Hepatocyte (in vitro differentiated cells): ENCODE measurements at regions not wholly inside any gene's neighbourhood (a gene's known extent, or its start where the extent isn't known, plus 50 kb on each side); places are given as distances from the start of the nearest gene placed in this dataset.

Experiments
- DNase-seq: peaks from one replicate; pipeline ENCODE4 v3.0.0-alpha.2; 2016; ENCODE audit warnings: low spot score
- H2AFZ ChIP-seq: fragments of 200-600 bp; sonication (generic); 2 replicates; pipeline ENCODE4 v1.6.0; 2016; ENCODE audit warnings: antibody characterized with exemption, mild to moderate bottlenecking
- H3K27ac ChIP-seq: fragments of 200-600 bp; sonication (generic); 2 replicates; pipeline ENCODE4 v1.5.1; 2016; ENCODE audit warnings: mild to moderate bottlenecking
- H3K27me3 ChIP-seq: fragments of 200-600 bp; sonication (generic); 2 replicates; pipeline ENCODE4 v1.6.1; 2016
- H3K36me3 ChIP-seq: fragments of 200-600 bp; sonication (generic); replicated peaks from 2 replicates; pipeline ENCODE4 v1.5.1; 2016; ENCODE audit warnings: low read depth; ENCODE audit not compliant: insufficient read depth
- H3K4me1 ChIP-seq: fragments of 200-600 bp; sonication (generic); 2 replicates; pipeline ENCODE4 v1.5.1; 2016; ENCODE audit warnings: mild to moderate bottlenecking, moderate library complexity; ENCODE audit not compliant: insufficient read depth
- H3K4me2 ChIP-seq: fragments of 200-600 bp; sonication (generic); 2 replicates; pipeline ENCODE4 v1.6.0; 2016
- H3K4me3 ChIP-seq: fragments of 200-600 bp; sonication (generic); 2 replicates; pipeline ENCODE4 v1.5.1; 2016; ENCODE audit warnings: mild to moderate bottlenecking
- H3K79me2 ChIP-seq: fragments of 200-600 bp; sonication (generic); 2 replicates; pipeline ENCODE4 v1.6.0; 2017; ENCODE audit warnings: mild to moderate bottlenecking
- H3K9me2 ChIP-seq: fragments of 200-600 bp; sonication (generic); replicated peaks from 2 replicates; pipeline ENCODE4 v1.6.0; 2017; ENCODE audit warnings: mild to moderate bottlenecking; ENCODE audit not compliant: insufficient read depth
- H3K9me3 ChIP-seq: fragments of 200-600 bp; sonication (generic); 2 replicates; pipeline ENCODE4 v1.5.1; 2016; ENCODE audit warnings: low read depth, mild to moderate bottlenecking
- H4K20me1 ChIP-seq: fragments of 200-600 bp; sonication (generic); 2 replicates; pipeline ENCODE4 v1.6.0; 2016; ENCODE audit warnings: mild to moderate bottlenecking; ENCODE audit not compliant: insufficient read depth, poor library complexity, severe bottlenecking
- CTCF ChIP-seq: fragments of 200-600 bp; sonication (generic); IDR thresholded peaks from 2 replicates; pipeline ENCODE4 v1.5.1; 2016; ENCODE audit warnings: antibody characterized with exemption, mild to moderate bottlenecking; ENCODE audit not compliant: poor library complexity
- EZH2 ChIP-seq: fragments of 200-600 bp; sonication (generic); IDR thresholded peaks from 2 replicates; pipeline ENCODE4 v1.6.1; 2016; ENCODE audit warnings: antibody characterized with exemption, mild to moderate bottlenecking, borderline replicate concordance
- EZH2phosphoT487 ChIP-seq: fragments of 200-600 bp; sonication (generic); IDR thresholded peaks from one replicate; pipeline ENCODE4 v1.6.1; 2018; ENCODE audit warnings: antibody characterized with exemption, mild to moderate bottlenecking, low read depth, moderate library complexity; ENCODE audit not compliant: unreplicated experiment, severe bottlenecking
- WGBS: methylation state at CpG from one replicate; pipeline ENCODE4 v1.1.6; 2016; ENCODE audit warnings: low lambda C conversion rate; ENCODE audit errors: missing lambda C conversion rate; 5-methylcytosine and 5-hydroxymethylcytosine counted together

- Histone ChIP-seq H2AFZ (no peak overlapping the region), H4K20me1 (no peaks in the 10 kb centered on the region), H3K36me3 (no peaks in the 10 kb centered on the region), H3K9me3 (peaks cover 3% of the 10 kb centered on the region), H3K9me2 (no peaks in the 10 kb centered on the region), H3K27ac (no peak overlapping the region), H3K4me3 (no peak overlapping the region), H3K79me2 (no peaks in the 10 kb centered on the region), H3K4me1 (peaks cover 6% of the 10 kb centered on the region), H3K27me3 (no peaks in the 10 kb centered on the region), H3K4me2 (no peak overlapping the region)
- 98% methylated on average over 9 of the region's 9 CpGs for WGBS
- TF ChIP-seq EZH2: no peak
- TF ChIP-seq CTCF: no peak
- TF ChIP-seq EZH2phosphoT487: no peak
- no peak for DNase-seq
Observed at GRCh38 chr3:64293121-64293520, 67.9 kb upstream of the PRICKLE2 start.

DNA sequence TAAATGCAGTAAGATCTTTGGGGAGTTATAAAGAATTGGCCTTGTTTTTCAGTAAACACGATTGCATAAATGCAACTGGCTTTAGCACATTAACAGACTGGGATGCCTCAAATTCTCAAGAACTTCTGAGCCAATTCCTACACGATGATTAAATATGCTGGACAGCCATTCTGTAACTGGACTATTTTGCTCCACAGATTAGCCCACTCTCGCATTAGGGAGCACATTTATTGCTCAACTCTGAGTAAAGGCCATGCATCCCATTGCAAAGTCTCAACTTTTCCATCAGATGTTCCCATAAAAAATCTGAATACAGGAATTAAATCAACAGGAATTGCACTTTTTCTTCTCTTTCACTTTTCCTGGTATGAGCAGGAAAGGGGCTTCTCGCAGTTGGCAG, 66.7 kb upstream of the PRICKLE2 start:
- peaks cover 6% of the 10 kb centered on the region for H3K4me1 ChIP-seq
- H3K9me3 ChIP-seq: peaks cover 2% of the 10 kb centered on the region
- H3K27ac ChIP-seq: peak overlapping the region; percentile 64
- no peak overlapping the region for H3K4me3 ChIP-seq
- no peak overlapping the region for H2AFZ ChIP-seq
- 88% methylated on average over 4 of the region's 4 CpGs for WGBS
- H3K79me2 ChIP-seq: no peaks in the 10 kb centered on the region
- no peaks in the 10 kb centered on the region for H3K27me3 ChIP-seq
- no peak for TF ChIP-seq CTCF
- TF ChIP-seq EZH2phosphoT487: no peak
- TF ChIP-seq EZH2: no peak
- no peaks in the 10 kb centered on the region for H4K20me1 ChIP-seq
- no peak overlapping the region for H3K4me2 ChIP-seq
- no peaks in the 10 kb centered on the region for H3K36me3 ChIP-seq
- peak; percentile 20 for DNase-seq
- H3K9me2 ChIP-seq: no peaks in the 10 kb centered on the region

- H3K9me2 ChIP-seq: no peaks in the 10 kb centered on the region
Observed at GRCh38 chr3:64291345-64291744, 66.1 kb upstream of the PRICKLE2 start.

More at GRCh38 chr3:64291345-64291744, 66.1 kb upstream of the PRICKLE2 start:
- Histone ChIP-seq H3K27ac (peak overlapping the region; percentile 64), H3K79me2 (no peaks in the 10 kb centered on the region), H4K20me1 (no peaks in the 10 kb centered on the region), H3K27me3 (no peaks in the 10 kb centered on the region), H3K4me1 (peaks cover 6% of the 10 kb centered on the region), H2AFZ (no peak overlapping the region), H3K4me2 (no peak overlapping the region), H3K9me3 (no peaks in the 10 kb centered on the region), H3K36me3 (no peaks in the 10 kb centered on the region), H3K4me3 (no peak overlapping the region)
- peak; percentile 19 for DNase-seq
- WGBS: 92% methylated on average over 3 of the region's 3 CpGs
- TF ChIP-seq EZH2: no peak
- no peak for TF ChIP-seq CTCF
- no peak for TF ChIP-seq EZH2phosphoT487
